ENCODE measurements at regions not wholly inside any gene's neighbourhood (a gene's known extent, or its start where the extent isn't known, plus 50 kb on each side); places are given as distances from the start of the nearest gene placed in this dataset.

GRCh38 chr12:13278249-13278787 lies 81.8 kb downstream of the EMP1 start:
- DNase-seq, result peak; percentile 62

- no peak for DNase-seq
These were observed 80.8 kb downstream of the EMP1 start for GRCh38 chr12:13277293-13277692.

DNA sequence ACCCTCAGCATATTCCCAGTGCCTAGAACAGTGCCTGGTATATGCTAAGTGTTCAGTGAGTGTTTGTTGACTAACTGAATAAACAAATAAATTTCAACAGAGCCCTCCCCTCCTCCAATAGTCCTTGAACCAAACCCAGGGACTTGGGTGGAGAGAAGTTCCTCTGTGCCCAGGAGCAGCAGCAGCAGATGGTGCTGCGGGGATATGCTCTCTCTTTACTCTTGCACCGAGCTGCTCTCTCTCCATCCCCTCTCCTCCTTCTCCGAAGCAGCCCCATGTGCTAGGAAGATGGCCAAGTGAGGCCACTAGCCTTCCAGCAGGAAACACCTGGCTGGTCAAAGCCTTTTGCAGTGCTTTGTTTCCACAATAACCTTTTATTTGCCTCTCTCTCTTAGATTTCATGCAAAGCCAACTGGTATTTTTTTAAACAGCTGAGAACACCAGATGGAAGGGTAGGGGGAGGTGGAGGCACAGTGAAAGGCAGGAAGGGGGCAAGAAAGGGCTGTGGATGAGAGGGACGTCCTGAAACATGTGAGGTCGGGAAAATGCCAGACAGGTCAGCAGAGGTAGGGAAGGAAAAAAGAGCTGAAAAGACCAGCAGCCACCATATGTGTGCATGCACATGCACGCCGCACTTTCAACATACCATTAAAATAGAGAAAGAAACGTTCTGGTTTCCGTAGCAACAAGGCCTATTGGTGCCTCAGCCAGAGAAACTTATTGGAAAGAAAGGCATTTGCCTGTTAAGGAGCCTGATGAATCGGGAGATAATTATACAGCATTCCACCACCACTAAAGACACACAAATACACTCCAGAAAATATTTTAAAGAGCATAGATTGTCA lies 78.9 kb downstream of the EMP1 start:
- DNase-seq, result no peak

GRCh38 chr12:13273850-13274249 lies 77.3 kb downstream of the EMP1 start:
- DNase-seq, result no peak

DNA sequence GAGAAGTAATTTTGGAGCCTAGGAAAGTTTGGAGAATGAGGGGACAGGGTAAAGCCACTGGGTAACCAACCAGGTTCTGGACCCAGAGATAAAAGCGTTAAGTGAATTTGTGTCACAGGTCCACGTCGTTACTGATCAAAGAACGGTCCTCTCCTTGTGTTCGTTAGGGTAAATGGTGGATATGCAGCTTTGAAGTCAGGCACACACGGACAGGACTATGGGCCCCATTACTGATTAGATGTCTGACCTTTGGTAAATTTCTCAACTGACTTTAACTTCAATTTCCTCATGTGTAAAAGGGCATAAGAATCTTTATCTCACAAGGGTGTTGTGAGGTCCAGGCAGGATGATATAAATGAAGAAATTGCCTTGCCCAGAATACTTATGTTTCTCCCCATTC lies 76.6 kb downstream of the EMP1 start:
- no peak for DNase-seq

- no peak for DNase-seq
These were observed 74.3 kb downstream of the EMP1 start for GRCh38 chr12:13270817-13271216.
